Neural cell (in vitro differentiated cells): ENCODE measurements at regions not wholly inside any gene's neighbourhood (a gene's known extent, or its start where the extent isn't known, plus 50 kb on each side); places are given as distances from the start of the nearest gene placed in this dataset.

Experiments
- H2AFZ ChIP-seq: fragments of 200-600, 300-800 bp; sonication (generic), shearing (Covaris generic); 2 replicates; pipeline ENCODE4 v1.6.0; 2014; ENCODE audit warnings: low read depth, mild to moderate bottlenecking, antibody characterized with exemption, low read length, moderate library complexity
- H3F3A ChIP-seq: fragments of 200-600 bp; shearing (Covaris generic); 2 replicates; pipeline ENCODE4 v1.6.1; 2016; ENCODE audit warnings: mild to moderate bottlenecking, moderate library complexity, mixed read lengths, antibody characterized with exemption, low read length; ENCODE audit not compliant: insufficient read depth, poor library complexity, severe bottlenecking
- H3K27ac ChIP-seq: fragments of 200-600, 300-800 bp; sonication (generic), shearing (Covaris generic); 2 replicates; pipeline ENCODE4 v1.5.1; 2014; ENCODE audit warnings: mild to moderate bottlenecking, low read length, moderate library complexity
- H3K27me3 ChIP-seq: fragments of 300-800, 200-600 bp; sonication (generic), shearing (Covaris generic); 2 replicates; pipeline ENCODE4 v1.6.0; 2014; ENCODE audit warnings: mild to moderate bottlenecking, low read depth, low read length, moderate library complexity; ENCODE audit not compliant: insufficient read depth
- H3K36me3 ChIP-seq: fragments of 300-800, 200-600 bp; sonication (generic), shearing (Covaris generic); 2 replicates; pipeline ENCODE4 v1.5.1; 2014; ENCODE audit warnings: mild to moderate bottlenecking, antibody characterized with exemption, low read length, moderate library complexity; ENCODE audit not compliant: insufficient read depth
- H3K4me2 ChIP-seq: fragments of 300-800, 200-600 bp; sonication (generic), shearing (Covaris generic); 2 replicates; pipeline ENCODE4 v1.6.0; 2014; ENCODE audit warnings: mild to moderate bottlenecking, low read length
- H3K4me3 ChIP-seq: fragments of 300-800, 200-600 bp; sonication (generic), shearing (Covaris generic); 2 replicates; pipeline ENCODE4 v1.5.1; 2014; ENCODE audit warnings: mild to moderate bottlenecking, low read length, moderate library complexity
- H3K79me2 ChIP-seq: fragments of 200-600 bp; shearing (Covaris generic); replicated peaks from 2 replicates; pipeline ENCODE4 v1.6.0; 2014; ENCODE audit warnings: mild to moderate bottlenecking, low read length, moderate library complexity; ENCODE audit not compliant: insufficient read depth
- H3K9ac ChIP-seq: fragments of 300-800, 200-600 bp; sonication (generic), shearing (Covaris generic); 2 replicates; pipeline ENCODE4 v1.6.1; 2016; ENCODE audit warnings: mild to moderate bottlenecking, low read length, mixed read lengths
- H3K9me2 ChIP-seq: fragments of 200-600 bp; shearing (Covaris generic); 2 replicates; pipeline ENCODE4 v1.6.1; 2016; ENCODE audit warnings: mild to moderate bottlenecking, low read length, mixed read lengths; ENCODE audit not compliant: insufficient read depth
- H3K9me3 ChIP-seq: fragments of 200-600, 300-800 bp; sonication (generic), shearing (Covaris generic); 2 replicates; pipeline ENCODE4 v1.6.1; 2016; ENCODE audit warnings: mild to moderate bottlenecking, mixed run types, low read length, moderate library complexity, mixed read lengths
- H4K20me1 ChIP-seq: fragments of 200-600 bp; shearing (Covaris generic); 2 replicates; pipeline ENCODE4 v1.6.1; 2016; ENCODE audit warnings: mild to moderate bottlenecking, mixed run types; ENCODE audit not compliant: insufficient read depth
- EP300 ChIP-seq: fragments of 450-650 bp; conservative IDR thresholded peaks from 2 replicates; pipeline ENCODE4 v1.6.1; 2014; ENCODE audit warnings: antibody characterized with exemption, mild to moderate bottlenecking, moderate library complexity; ENCODE audit not compliant: poor library complexity, severe bottlenecking
- EZH2 ChIP-seq: fragments of 200-600, 300-800 bp; shearing (Covaris generic), sonication (generic); IDR thresholded peaks from 2 replicates; pipeline ENCODE4 v1.6.1; 2014; ENCODE audit warnings: antibody characterized with exemption, low read length, borderline replicate concordance, mild to moderate bottlenecking; ENCODE audit not compliant: insufficient read depth, poor library complexity, severe bottlenecking
- MXI1 ChIP-seq: fragments of 450-650 bp; conservative IDR thresholded peaks from 2 replicates; pipeline ENCODE4 v1.6.1; 2014; ENCODE audit warnings: antibody characterized with exemption, mild to moderate bottlenecking; ENCODE audit not compliant: poor library complexity, severe bottlenecking
- POLR2AphosphoS5 ChIP-seq: IDR thresholded peaks from 2 replicates; pipeline ENCODE4 v1.6.1; 2012
- RAD21 ChIP-seq: fragments of 450-650 bp; conservative IDR thresholded peaks from 2 replicates; pipeline ENCODE4 v1.6.1; 2014; ENCODE audit warnings: antibody characterized with exemption, mild to moderate bottlenecking, moderate library complexity
- REST ChIP-seq: IDR thresholded peaks from 2 replicates; pipeline ENCODE4 v1.6.1; 2012; ENCODE audit warnings: borderline replicate concordance
- SMC3 ChIP-seq: fragments of 450-650 bp; conservative IDR thresholded peaks from 2 replicates; pipeline ENCODE4 v1.6.1; 2014; ENCODE audit warnings: antibody characterized with exemption, mild to moderate bottlenecking, moderate library complexity; ENCODE audit not compliant: poor library complexity
- TAF1 ChIP-seq: IDR thresholded peaks from 2 replicates; pipeline ENCODE4 v1.6.1; 2012; ENCODE audit warnings: low read depth
- TF ChIP-seq, protein P1 (sequence below): fragments of 450-650 bp; IDR thresholded peaks from 2 replicates; pipeline ENCODE4 v1.5.1; 2014; ENCODE audit warnings: antibody characterized with exemption, mild to moderate bottlenecking, moderate library complexity; ENCODE audit not compliant: poor library complexity, severe bottlenecking

- Histone ChIP-seq H3K4me3 (peak overlapping the region; percentile 10), H3K27me3 (no peaks in the 10 kb centered on the region), H3K4me2 (no peak overlapping the region), H2AFZ (no peak overlapping the region), H3F3A (peaks cover 9% of the 10 kb centered on the region), H4K20me1 (no peaks in the 10 kb centered on the region), H3K79me2 (no peaks in the 10 kb centered on the region), H3K9me3 (no peaks in the 10 kb centered on the region), H3K36me3 (no peaks in the 10 kb centered on the region), H3K27ac (peak overlapping the region; percentile 32), H3K9me2 (no peaks in the 10 kb centered on the region), H3K9ac (peak overlapping the region; percentile 7)
- TF ChIP-seq REST (no peak), MXI1 (no peak), RAD21 (no peak), EZH2 (no peak)
- TF ChIP-seq, protein P1, sequence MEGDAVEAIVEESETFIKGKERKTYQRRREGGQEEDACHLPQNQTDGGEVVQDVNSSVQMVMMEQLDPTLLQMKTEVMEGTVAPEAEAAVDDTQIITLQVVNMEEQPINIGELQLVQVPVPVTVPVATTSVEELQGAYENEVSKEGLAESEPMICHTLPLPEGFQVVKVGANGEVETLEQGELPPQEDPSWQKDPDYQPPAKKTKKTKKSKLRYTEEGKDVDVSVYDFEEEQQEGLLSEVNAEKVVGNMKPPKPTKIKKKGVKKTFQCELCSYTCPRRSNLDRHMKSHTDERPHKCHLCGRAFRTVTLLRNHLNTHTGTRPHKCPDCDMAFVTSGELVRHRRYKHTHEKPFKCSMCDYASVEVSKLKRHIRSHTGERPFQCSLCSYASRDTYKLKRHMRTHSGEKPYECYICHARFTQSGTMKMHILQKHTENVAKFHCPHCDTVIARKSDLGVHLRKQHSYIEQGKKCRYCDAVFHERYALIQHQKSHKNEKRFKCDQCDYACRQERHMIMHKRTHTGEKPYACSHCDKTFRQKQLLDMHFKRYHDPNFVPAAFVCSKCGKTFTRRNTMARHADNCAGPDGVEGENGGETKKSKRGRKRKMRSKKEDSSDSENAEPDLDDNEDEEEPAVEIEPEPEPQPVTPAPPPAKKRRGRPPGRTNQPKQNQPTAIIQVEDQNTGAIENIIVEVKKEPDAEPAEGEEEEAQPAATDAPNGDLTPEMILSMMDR: no peak
Measured at GRCh38 chr11:134864233-134864967, 452.4 kb upstream of the B3GAT1 start.

- Histone ChIP-seq H3K27me3 (no peaks in the 10 kb centered on the region), H3K9me2 (no peaks in the 10 kb centered on the region), H3F3A (peaks cover 3% of the 10 kb centered on the region), H3K9me3 (no peaks in the 10 kb centered on the region), H3K4me3 (no peak overlapping the region), H3K27ac (no peak overlapping the region), H4K20me1 (no peaks in the 10 kb centered on the region), H3K4me2 (no peak overlapping the region), H3K36me3 (no peaks in the 10 kb centered on the region), H3K9ac (no peak overlapping the region), H3K79me2 (no peaks in the 10 kb centered on the region), H2AFZ (no peak overlapping the region)
- TF ChIP-seq TAF1: no peak
- no peak for TF ChIP-seq MXI1
- no peak for TF ChIP-seq RAD21
- TF ChIP-seq SMC3: no peak
- TF ChIP-seq, protein P1: no peak
- no peak for TF ChIP-seq EZH2
- no peak for TF ChIP-seq REST
- TF ChIP-seq EP300: no peak
- TF ChIP-seq POLR2AphosphoS5: no peak
Measured at GRCh38 chr11:134863294-134863693, 451.3 kb upstream of the B3GAT1 start.
